ENCODE measurements at regions not wholly inside any gene's neighbourhood (a gene's known extent, or its start where the extent isn't known, plus 50 kb on each side); places are given as distances from the start of the nearest gene placed in this dataset.

GRCh38 chr22:46084376-46084775 is 66.0 kb upstream of the PPARA start:
- no peak for DNase-seq
- no peaks in the 10 kb centered on the region for H3K27me3 ChIP-seq
- TF ChIP-seq, protein P1, sequence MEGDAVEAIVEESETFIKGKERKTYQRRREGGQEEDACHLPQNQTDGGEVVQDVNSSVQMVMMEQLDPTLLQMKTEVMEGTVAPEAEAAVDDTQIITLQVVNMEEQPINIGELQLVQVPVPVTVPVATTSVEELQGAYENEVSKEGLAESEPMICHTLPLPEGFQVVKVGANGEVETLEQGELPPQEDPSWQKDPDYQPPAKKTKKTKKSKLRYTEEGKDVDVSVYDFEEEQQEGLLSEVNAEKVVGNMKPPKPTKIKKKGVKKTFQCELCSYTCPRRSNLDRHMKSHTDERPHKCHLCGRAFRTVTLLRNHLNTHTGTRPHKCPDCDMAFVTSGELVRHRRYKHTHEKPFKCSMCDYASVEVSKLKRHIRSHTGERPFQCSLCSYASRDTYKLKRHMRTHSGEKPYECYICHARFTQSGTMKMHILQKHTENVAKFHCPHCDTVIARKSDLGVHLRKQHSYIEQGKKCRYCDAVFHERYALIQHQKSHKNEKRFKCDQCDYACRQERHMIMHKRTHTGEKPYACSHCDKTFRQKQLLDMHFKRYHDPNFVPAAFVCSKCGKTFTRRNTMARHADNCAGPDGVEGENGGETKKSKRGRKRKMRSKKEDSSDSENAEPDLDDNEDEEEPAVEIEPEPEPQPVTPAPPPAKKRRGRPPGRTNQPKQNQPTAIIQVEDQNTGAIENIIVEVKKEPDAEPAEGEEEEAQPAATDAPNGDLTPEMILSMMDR (IDR thresholded peaks at IDR 0.05) = no peak
- no peak for TF ChIP-seq POLR2A (IDR thresholded peaks at IDR 0.05)
- peaks cover 20 to 48% of the 10 kb centered on the region in 2 donors for H3K4me1 ChIP-seq
- intact Hi-C loops (cut with DNase I; ENCODE audit: low total_unique reads) = no loop called here
- no peaks in the 10 kb centered on the region for H3K36me3 ChIP-seq
- H3K9me3 ChIP-seq = no peaks in the 10 kb centered on the region
- H3K27ac ChIP-seq = peak overlapping the region; percentile 99 to 100
- H3K4me3 ChIP-seq = peak overlapping the region; percentile 19 to 88

GRCh38 chr22:46084943-46085827 is 65.1 kb upstream of the PPARA start:
- Histone ChIP-seq H3K36me3 (no peaks in the 10 kb centered on the region), H3K27ac (peak overlapping the region; percentile 99 to 100), H3K27me3 (no peaks in the 10 kb centered on the region), H3K4me3 (peak overlapping the region; percentile 19 to 88), H3K9me3 (no peaks in the 10 kb centered on the region), H3K4me1 (peaks cover 22 to 55% of the 10 kb centered on the region in 2 donors)
- TF ChIP-seq, protein P1 (IDR thresholded peaks at IDR 0.05) = peak in 2 of 4 experiments; percentile 9 to 15
- TF ChIP-seq POLR2A (IDR thresholded peaks at IDR 0.05) = peak; percentile 54 to 74
- peak; percentile 92 to 94 for DNase-seq
- intact Hi-C loops (cut with DNase I; ENCODE audit: low total_unique reads) = no loop called here

GRCh38 chr22:46085828-46086576 is 64.3 kb upstream of the PPARA start:
- intact Hi-C loops (cut with DNase I; ENCODE audit: low total_unique reads) = no loop called here
- Histone ChIP-seq H3K36me3 (no peaks in the 10 kb centered on the region), H3K9me3 (no peaks in the 10 kb centered on the region), H3K4me1 (peaks cover 30 to 63% of the 10 kb centered on the region in 2 donors), H3K27ac (peak overlapping the region; percentile 99 to 100), H3K27me3 (no peaks in the 10 kb centered on the region), H3K4me3 (peak overlapping the region; percentile 19 to 88)
- peak; percentile 80 to 85 for DNase-seq
- TF ChIP-seq POLR2A (IDR thresholded peaks at IDR 0.05) = peak in 1 of 2 donors; percentile 41
- TF ChIP-seq, protein P1 (IDR thresholded peaks at IDR 0.05) = no peak

GRCh38 chr22:46086577-46087335 is 63.6 kb upstream of the PPARA start:
- H3K27ac ChIP-seq = peak overlapping the region; percentile 99 to 100
- no peak for TF ChIP-seq POLR2A (IDR thresholded peaks at IDR 0.05)
- TF ChIP-seq, protein P1 (IDR thresholded peaks at IDR 0.05) = no peak
- H3K9me3 ChIP-seq = no peaks in the 10 kb centered on the region
- no peaks in the 10 kb centered on the region for H3K36me3 ChIP-seq
- peak in 1 of 2 donors; percentile 48 for DNase-seq
- H3K4me1 ChIP-seq = peaks cover 34 to 67% of the 10 kb centered on the region in 2 donors
- no peaks in the 10 kb centered on the region for H3K27me3 ChIP-seq
- intact Hi-C loops (cut with DNase I; ENCODE audit: low total_unique reads) = no loop called here
- peak overlapping the region in 1 of 2 donors; percentile 88 for H3K4me3 ChIP-seq
